Activated CD4-positive, alpha-beta T cell treated with anti-CD3 and anti-CD28 coated beads for 48 hours (primary cell): ENCODE measurements at regions not wholly inside any gene's neighbourhood (a gene's known extent, or its start where the extent isn't known, plus 50 kb on each side); places are given as distances from the start of the nearest gene placed in this dataset.

Experiments used
- DNase-seq: peaks from one replicate; pipeline ENCODE4 v3.0.0-alpha.2; 2020

- DNase-seq = no peak
Observed at GRCh38 chr13:99125326-99125915, 75.2 kb upstream of the UBAC2 start.

DNA sequence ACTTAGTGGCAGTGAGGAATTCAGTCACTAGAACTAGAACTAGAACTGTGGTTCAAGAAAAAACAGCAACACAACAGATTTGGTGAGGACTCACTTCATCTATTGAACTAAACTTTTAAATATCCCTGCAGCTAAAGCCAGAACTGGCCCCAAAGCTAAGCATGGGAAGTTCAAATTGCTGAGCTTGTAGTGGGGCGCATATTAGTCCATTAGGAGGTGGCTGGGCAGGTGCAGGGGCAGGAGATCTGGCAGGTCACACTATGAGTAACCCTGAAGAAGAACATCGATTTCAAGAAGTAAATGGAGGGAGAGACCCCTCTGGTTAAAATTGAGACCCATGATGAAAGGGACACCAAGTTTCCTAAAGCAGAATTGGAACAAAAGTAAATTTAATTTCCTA, 73.8 kb upstream of the UBAC2 start:
- DNase-seq = no peak

DNA sequence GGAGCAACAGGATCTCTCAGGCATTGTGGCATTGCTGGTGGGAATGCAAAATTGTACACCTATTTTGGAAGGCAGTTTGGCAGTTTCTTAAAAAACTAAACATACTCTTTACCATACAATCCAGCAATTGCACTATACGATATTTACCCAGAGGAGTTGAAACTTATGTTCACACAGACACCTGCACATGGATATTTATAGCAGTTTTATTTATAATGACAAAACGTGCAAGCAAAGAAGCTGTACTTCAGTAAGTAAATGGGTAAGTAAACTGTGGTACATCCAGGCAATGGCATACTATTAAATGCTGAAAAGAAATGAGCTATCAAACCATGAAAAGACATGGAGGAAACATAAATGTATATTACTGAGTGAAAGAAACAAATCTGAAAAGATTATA, 71.6 kb upstream of the UBAC2 start:
- DNase-seq = no peak

GRCh38 chr13:99129951-99130350, 70.7 kb upstream of the UBAC2 start:
- no peak for DNase-seq

DNA sequence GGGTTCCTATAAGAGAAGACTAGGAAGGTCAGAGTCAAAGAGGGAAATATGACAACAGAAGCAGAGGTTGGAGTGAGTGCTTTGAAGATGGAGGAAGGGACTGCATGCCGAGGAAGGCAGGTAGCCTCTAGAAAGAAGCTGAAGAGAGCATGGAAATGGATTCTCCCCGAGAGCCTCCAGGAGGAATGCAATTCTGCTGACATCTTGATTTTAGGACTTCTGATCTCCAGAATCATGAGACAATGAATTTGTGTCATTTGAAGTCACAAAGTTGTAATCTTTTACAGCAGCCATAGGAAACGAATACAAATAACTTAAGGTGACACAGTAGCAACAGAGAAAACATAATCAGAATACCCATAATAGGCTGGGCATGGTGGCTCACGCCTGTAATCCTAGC, 69.2 kb upstream of the UBAC2 start:
- no peak for DNase-seq

DNA sequence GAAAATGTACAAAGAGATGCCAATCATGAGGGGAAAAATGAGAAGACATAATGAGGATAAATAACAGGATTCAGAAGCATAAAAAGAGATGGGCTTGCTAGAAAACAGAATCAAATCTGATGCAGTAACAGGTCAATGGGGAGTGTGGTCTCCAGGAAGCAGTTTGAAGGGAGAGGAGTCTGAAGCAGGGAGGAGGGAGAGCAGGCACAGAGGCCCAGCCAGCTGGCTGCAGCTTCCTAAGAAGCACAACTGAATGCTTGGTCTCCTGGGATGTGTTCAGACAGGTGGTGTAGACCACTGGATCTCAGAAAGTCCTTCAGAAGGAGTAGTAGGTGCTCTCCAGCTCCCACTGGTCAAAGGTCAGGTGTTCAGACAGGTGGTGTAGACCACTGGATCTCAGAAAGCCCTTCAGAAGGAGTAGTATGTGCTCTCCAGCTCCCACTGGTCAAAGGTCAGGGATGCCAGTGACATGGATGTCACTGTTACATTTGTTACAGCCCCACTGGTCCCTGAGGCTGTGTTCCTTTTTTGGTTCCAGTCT, 68.3 kb upstream of the UBAC2 start:
- no peak for DNase-seq

- no peak for DNase-seq
Observed at GRCh38 chr13:99133230-99133629, 67.4 kb upstream of the UBAC2 start.

DNA sequence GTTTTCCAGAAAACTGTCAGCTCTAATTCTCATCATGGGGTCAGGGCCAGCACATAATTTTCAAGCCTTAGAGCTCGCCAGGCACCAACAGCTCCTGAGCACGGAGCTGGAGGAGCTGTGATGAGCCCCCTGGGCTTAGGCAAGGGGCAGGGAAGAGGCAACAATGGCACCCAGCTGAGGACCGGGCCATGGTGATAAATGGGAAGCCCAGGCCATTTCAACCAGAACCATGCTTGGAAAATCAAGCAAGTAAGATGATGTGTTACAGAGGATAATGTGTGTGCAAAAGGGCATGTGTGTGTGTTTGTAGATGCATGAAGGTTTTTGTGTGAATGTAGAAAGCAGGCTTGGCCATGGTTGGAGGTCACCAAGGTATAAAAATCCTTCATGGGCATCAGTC, 66.8 kb upstream of the UBAC2 start:
- DNase-seq = no peak

GRCh38 chr13:99135591-99135990, 65.1 kb upstream of the UBAC2 start:
- DNase-seq = no peak

- no peak for DNase-seq
Observed at GRCh38 chr13:99136427-99136954, 64.2 kb upstream of the UBAC2 start.

GRCh38 chr13:99140831-99141230, 59.8 kb upstream of the UBAC2 start:
- no peak for DNase-seq

DNA sequence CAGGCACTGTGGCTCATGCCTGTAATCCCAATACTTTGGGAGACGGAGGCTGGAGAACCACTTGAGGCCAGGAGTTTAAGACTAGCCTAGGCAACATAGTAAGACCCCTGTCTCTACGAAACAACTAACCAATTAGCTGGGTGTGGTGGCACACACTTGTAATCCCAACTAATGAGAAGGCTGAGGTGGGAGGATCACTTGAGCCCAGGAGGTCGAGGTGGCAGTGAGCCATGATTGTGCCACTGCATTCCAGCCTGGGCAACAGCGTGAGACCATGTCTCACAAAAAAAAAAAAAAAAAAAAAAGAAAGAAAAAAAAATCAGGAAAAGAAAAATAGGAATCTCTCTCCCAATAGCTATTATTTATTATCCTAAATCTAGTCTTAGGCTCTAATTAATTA, 56.8 kb upstream of the UBAC2 start:
- DNase-seq = no peak

DNA sequence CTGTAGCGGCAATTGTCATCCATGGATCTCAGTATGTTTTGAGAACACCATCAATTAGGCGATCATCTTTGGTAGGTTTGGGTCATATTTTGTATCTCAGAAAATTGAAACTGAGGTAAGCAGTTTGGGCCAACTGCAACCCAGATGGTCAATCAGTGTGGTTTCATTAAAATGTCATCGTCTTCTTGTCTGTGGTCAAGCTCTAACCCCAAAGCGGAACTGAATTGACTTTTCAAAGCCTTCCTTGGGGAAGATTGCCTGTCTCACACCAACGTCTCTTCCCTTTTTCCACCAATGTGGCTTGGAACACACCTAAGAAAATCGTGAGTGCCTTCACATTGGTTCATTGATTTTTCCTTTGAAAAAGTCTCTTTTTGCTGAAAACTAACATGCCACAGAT, 56.3 kb upstream of the UBAC2 start:
- DNase-seq = no peak

DNA sequence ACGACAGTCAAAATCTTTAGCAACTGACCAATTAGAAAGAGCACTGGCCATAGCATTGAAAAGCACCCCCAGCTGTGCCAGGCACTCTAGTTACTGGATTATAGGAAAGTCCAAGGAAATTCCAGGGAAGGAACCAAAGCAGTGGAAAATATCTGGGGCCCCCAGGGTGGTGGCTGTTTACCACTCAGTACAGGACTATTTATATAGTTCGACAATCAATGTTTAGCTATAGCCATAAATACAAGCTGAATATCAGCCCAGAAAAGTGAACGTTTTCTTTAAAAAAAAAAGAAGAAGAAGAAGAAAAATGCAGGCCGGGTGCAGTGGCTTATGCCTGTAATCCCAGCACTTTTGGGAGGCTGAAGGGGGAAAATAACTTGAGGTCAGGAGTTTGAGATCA, 55.2 kb upstream of the UBAC2 start:
- no peak for DNase-seq

DNA sequence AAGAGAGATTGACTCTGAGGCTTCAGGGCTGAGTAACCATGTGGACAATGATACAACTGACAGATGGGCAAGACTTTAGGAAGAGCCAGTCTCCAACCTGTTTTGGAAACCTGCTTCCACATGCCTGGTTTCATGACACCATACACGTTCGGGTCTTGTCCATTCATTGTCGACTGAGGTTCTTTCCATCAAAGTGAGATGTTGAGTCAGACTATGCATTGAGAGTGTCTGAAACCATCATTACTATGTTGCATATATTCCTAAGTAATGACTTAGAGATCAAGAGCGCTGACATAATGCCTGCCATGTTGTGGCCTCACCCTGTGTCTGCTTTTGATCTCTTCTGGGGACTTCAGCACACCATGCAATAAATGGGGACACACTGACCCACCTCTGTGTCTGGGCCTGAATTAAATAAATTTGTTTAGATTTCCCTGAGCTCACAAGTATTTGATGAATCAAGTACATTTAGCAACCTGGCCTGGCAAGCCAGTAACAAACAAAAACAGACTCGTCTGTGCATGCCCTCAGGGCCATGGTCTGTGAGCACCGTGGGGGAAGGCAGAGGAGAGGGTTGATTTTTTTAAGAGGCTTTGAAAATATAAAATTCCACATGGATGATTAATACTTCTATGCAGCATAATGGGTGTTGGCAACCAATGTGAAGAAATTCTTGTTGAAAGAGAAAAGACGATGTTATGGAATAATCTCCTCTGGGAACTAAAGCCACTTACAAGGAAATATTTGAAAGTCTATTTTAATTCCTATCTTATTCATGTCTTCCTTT, 49.9 kb upstream of the UBAC2 start:
- DNase-seq = no peak
